Neural cell (in vitro differentiated cells): ENCODE measurements at regions not wholly inside any gene's neighbourhood (a gene's known extent, or its start where the extent isn't known, plus 50 kb on each side); places are given as distances from the start of the nearest gene placed in this dataset.

Source experiments
- H2AFZ ChIP-seq: fragments of 200-600, 300-800 bp; sonication (generic), shearing (Covaris generic); 2 replicates; pipeline ENCODE4 v1.6.0; 2014; ENCODE audit warnings: low read depth, mild to moderate bottlenecking, antibody characterized with exemption, low read length, moderate library complexity
- H3F3A ChIP-seq: fragments of 200-600 bp; shearing (Covaris generic); 2 replicates; pipeline ENCODE4 v1.6.1; 2016; ENCODE audit warnings: mild to moderate bottlenecking, moderate library complexity, mixed read lengths, antibody characterized with exemption, low read length; ENCODE audit not compliant: insufficient read depth, poor library complexity, severe bottlenecking
- H3K27ac ChIP-seq: fragments of 200-600, 300-800 bp; sonication (generic), shearing (Covaris generic); 2 replicates; pipeline ENCODE4 v1.5.1; 2014; ENCODE audit warnings: mild to moderate bottlenecking, low read length, moderate library complexity
- H3K27me3 ChIP-seq: fragments of 300-800, 200-600 bp; sonication (generic), shearing (Covaris generic); 2 replicates; pipeline ENCODE4 v1.6.0; 2014; ENCODE audit warnings: mild to moderate bottlenecking, low read depth, low read length, moderate library complexity; ENCODE audit not compliant: insufficient read depth
- H3K36me3 ChIP-seq: fragments of 300-800, 200-600 bp; sonication (generic), shearing (Covaris generic); 2 replicates; pipeline ENCODE4 v1.5.1; 2014; ENCODE audit warnings: mild to moderate bottlenecking, antibody characterized with exemption, low read length, moderate library complexity; ENCODE audit not compliant: insufficient read depth
- H3K4me2 ChIP-seq: fragments of 300-800, 200-600 bp; sonication (generic), shearing (Covaris generic); 2 replicates; pipeline ENCODE4 v1.6.0; 2014; ENCODE audit warnings: mild to moderate bottlenecking, low read length
- H3K4me3 ChIP-seq: fragments of 300-800, 200-600 bp; sonication (generic), shearing (Covaris generic); 2 replicates; pipeline ENCODE4 v1.5.1; 2014; ENCODE audit warnings: mild to moderate bottlenecking, low read length, moderate library complexity
- H3K79me2 ChIP-seq: fragments of 200-600 bp; shearing (Covaris generic); replicated peaks from 2 replicates; pipeline ENCODE4 v1.6.0; 2014; ENCODE audit warnings: mild to moderate bottlenecking, low read length, moderate library complexity; ENCODE audit not compliant: insufficient read depth
- H3K9ac ChIP-seq: fragments of 300-800, 200-600 bp; sonication (generic), shearing (Covaris generic); 2 replicates; pipeline ENCODE4 v1.6.1; 2016; ENCODE audit warnings: mild to moderate bottlenecking, low read length, mixed read lengths
- H3K9me2 ChIP-seq: fragments of 200-600 bp; shearing (Covaris generic); 2 replicates; pipeline ENCODE4 v1.6.1; 2016; ENCODE audit warnings: mild to moderate bottlenecking, low read length, mixed read lengths; ENCODE audit not compliant: insufficient read depth
- H3K9me3 ChIP-seq: fragments of 200-600, 300-800 bp; sonication (generic), shearing (Covaris generic); 2 replicates; pipeline ENCODE4 v1.6.1; 2016; ENCODE audit warnings: mild to moderate bottlenecking, mixed run types, low read length, moderate library complexity, mixed read lengths
- H4K20me1 ChIP-seq: fragments of 200-600 bp; shearing (Covaris generic); 2 replicates; pipeline ENCODE4 v1.6.1; 2016; ENCODE audit warnings: mild to moderate bottlenecking, mixed run types; ENCODE audit not compliant: insufficient read depth
- CTCF ChIP-seq: fragments of 450-650 bp; IDR thresholded peaks from 2 replicates; pipeline ENCODE4 v1.5.1; 2014; ENCODE audit warnings: antibody characterized with exemption, mild to moderate bottlenecking, moderate library complexity; ENCODE audit not compliant: poor library complexity, severe bottlenecking
- EP300 ChIP-seq: fragments of 450-650 bp; conservative IDR thresholded peaks from 2 replicates; pipeline ENCODE4 v1.6.1; 2014; ENCODE audit warnings: antibody characterized with exemption, mild to moderate bottlenecking, moderate library complexity; ENCODE audit not compliant: poor library complexity, severe bottlenecking
- EZH2 ChIP-seq: fragments of 200-600, 300-800 bp; shearing (Covaris generic), sonication (generic); IDR thresholded peaks from 2 replicates; pipeline ENCODE4 v1.6.1; 2014; ENCODE audit warnings: antibody characterized with exemption, low read length, borderline replicate concordance, mild to moderate bottlenecking; ENCODE audit not compliant: insufficient read depth, poor library complexity, severe bottlenecking
- MXI1 ChIP-seq: fragments of 450-650 bp; conservative IDR thresholded peaks from 2 replicates; pipeline ENCODE4 v1.6.1; 2014; ENCODE audit warnings: antibody characterized with exemption, mild to moderate bottlenecking; ENCODE audit not compliant: poor library complexity, severe bottlenecking
- POLR2AphosphoS5 ChIP-seq: IDR thresholded peaks from 2 replicates; pipeline ENCODE4 v1.6.1; 2012
- RAD21 ChIP-seq: fragments of 450-650 bp; conservative IDR thresholded peaks from 2 replicates; pipeline ENCODE4 v1.6.1; 2014; ENCODE audit warnings: antibody characterized with exemption, mild to moderate bottlenecking, moderate library complexity
- SMC3 ChIP-seq: fragments of 450-650 bp; conservative IDR thresholded peaks from 2 replicates; pipeline ENCODE4 v1.6.1; 2014; ENCODE audit warnings: antibody characterized with exemption, mild to moderate bottlenecking, moderate library complexity; ENCODE audit not compliant: poor library complexity
- TAF1 ChIP-seq: IDR thresholded peaks from 2 replicates; pipeline ENCODE4 v1.6.1; 2012; ENCODE audit warnings: low read depth
- TF ChIP-seq, protein P1 (sequence below): IDR thresholded peaks from 2 replicates; pipeline ENCODE4 v1.6.1; 2012; ENCODE audit warnings: borderline replicate concordance

- Histone ChIP-seq H3K79me2 (no peaks in the 10 kb centered on the region), H3F3A (no peaks in the 10 kb centered on the region), H3K27me3 (no peaks in the 10 kb centered on the region), H2AFZ (no peak overlapping the region), H3K9ac (no peak overlapping the region), H3K4me3 (no peak overlapping the region), H4K20me1 (no peaks in the 10 kb centered on the region), H3K4me2 (no peak overlapping the region), H3K9me3 (no peaks in the 10 kb centered on the region), H3K9me2 (no peaks in the 10 kb centered on the region), H3K36me3 (no peaks in the 10 kb centered on the region), H3K27ac (no peak overlapping the region)
- TF ChIP-seq RAD21 (no peak), EZH2 (no peak), MXI1 (no peak), SMC3 (no peak), EP300 (no peak), CTCF (no peak), TAF1 (no peak), POLR2AphosphoS5 (no peak)
- TF ChIP-seq, protein P1, sequence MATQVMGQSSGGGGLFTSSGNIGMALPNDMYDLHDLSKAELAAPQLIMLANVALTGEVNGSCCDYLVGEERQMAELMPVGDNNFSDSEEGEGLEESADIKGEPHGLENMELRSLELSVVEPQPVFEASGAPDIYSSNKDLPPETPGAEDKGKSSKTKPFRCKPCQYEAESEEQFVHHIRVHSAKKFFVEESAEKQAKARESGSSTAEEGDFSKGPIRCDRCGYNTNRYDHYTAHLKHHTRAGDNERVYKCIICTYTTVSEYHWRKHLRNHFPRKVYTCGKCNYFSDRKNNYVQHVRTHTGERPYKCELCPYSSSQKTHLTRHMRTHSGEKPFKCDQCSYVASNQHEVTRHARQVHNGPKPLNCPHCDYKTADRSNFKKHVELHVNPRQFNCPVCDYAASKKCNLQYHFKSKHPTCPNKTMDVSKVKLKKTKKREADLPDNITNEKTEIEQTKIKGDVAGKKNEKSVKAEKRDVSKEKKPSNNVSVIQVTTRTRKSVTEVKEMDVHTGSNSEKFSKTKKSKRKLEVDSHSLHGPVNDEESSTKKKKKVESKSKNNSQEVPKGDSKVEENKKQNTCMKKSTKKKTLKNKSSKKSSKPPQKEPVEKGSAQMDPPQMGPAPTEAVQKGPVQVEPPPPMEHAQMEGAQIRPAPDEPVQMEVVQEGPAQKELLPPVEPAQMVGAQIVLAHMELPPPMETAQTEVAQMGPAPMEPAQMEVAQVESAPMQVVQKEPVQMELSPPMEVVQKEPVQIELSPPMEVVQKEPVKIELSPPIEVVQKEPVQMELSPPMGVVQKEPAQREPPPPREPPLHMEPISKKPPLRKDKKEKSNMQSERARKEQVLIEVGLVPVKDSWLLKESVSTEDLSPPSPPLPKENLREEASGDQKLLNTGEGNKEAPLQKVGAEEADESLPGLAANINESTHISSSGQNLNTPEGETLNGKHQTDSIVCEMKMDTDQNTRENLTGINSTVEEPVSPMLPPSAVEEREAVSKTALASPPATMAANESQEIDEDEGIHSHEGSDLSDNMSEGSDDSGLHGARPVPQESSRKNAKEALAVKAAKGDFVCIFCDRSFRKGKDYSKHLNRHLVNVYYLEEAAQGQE: no peak
Observed at GRCh38 chr5:57663466-57663865, 180.9 kb upstream of the ACTBL2 start.

GRCh38 chr5:57662991-57663390 is 180.4 kb upstream of the ACTBL2 start:
- Histone ChIP-seq H3K9me3 (no peaks in the 10 kb centered on the region), H3K27ac (no peak overlapping the region), H3K9me2 (no peaks in the 10 kb centered on the region), H3F3A (no peaks in the 10 kb centered on the region), H4K20me1 (no peaks in the 10 kb centered on the region), H3K79me2 (no peaks in the 10 kb centered on the region), H3K9ac (no peak overlapping the region), H3K4me3 (no peak overlapping the region), H3K4me2 (no peak overlapping the region), H3K36me3 (no peaks in the 10 kb centered on the region), H3K27me3 (no peaks in the 10 kb centered on the region), H2AFZ (no peak overlapping the region)
- TF ChIP-seq EZH2 (no peak), MXI1 (no peak), RAD21 (no peak), EP300 (no peak), CTCF (no peak), POLR2AphosphoS5 (no peak), TAF1 (no peak), SMC3 (no peak)
- TF ChIP-seq, protein P1: no peak
